ENCODE measurements at regions not wholly inside any gene's neighbourhood (a gene's known extent, or its start where the extent isn't known, plus 50 kb on each side); places are given as distances from the start of the nearest gene placed in this dataset.

DNA sequence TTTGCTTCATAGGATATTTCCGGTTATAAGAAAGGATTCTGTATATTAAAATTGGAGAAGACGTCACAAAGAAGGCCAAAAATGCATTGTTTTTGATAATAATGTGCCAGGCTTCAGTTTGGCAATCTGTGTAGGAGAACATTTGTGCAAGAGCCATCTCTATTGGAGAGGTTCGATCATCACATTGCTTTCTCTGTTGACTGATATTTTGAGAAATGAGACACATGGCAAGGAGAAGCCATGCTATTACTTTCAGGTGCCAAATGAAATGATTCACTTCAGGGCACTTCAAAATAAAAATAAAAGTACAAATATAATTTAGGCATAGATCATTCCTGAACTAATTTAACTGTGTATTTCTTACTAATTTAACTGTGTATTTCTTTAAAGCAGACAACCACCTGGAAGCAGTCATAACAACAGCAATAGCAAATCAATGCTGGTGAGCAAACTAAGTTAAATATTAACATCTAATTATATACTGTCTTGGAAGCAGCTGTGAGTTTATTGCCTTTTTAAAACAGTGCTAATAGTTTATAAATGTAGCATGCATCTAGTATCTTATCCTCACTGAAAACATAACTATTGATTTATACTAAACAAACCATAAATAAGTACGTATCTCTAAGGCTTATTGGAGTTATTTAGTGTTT is 50.2 kb upstream of the CHST9 start:
- POLR2A ChIA-PET (ENCODE audit: unreplicated experiment): no interaction called here

More for the DNA sequence above, 50.2 kb upstream of the CHST9 start:
- H4K8ac ChIP-seq (ENCODE audit: low read depth in 2 of 2, low read length in 2 of 2): no peak overlapping the region
- DNase-seq: no peak
- no peak overlapping the region for H3K9ac ChIP-seq (ENCODE audit: low read depth, low read length)
- H4K20me1 ChIP-seq (ENCODE audit: insufficient read depth, low read length): no peaks in the 10 kb centered on the region
- no peak overlapping the region for H2AK9ac ChIP-seq (replicated peaks; ENCODE audit: low read depth, low read length, poor library complexity)
- no peak overlapping the region for H2BK120ac ChIP-seq (ENCODE audit: low read depth, low read length)
- H2AFZ ChIP-seq (replicated peaks; ENCODE audit: low read length, poor library complexity): no peak overlapping the region
- intact Hi-C loops (cut with micrococcal nuclease): no loop called here
- in situ Hi-C loops (cut with MboI; ENCODE audit: low sequenced_read_pairs): no loop called here
- no peak overlapping the region for H3K4me3 ChIP-seq (ENCODE audit: insufficient read depth, low read depth, low read length)
- H3K79me1 ChIP-seq (ENCODE audit: low read depth in 1 of 2, low read length in 2 of 2): no peaks in the 10 kb centered on the region
- H2BK20ac ChIP-seq (ENCODE audit: low read depth, low read length): no peak overlapping the region
- BruUV-seq (replicated peaks): no TSS peak
- 10% methylated on average over 2 of the region's 4 CpGs; no CpG with 5 or more reads in 1 of the 2 experiments for whole genome bisulfite sequencing, 2 experiments (ENCODE audit: extremely low coverage in 2 of 2, insufficient read length in 1 of 2)
- H3K27ac ChIP-seq (ENCODE audit: insufficient read depth, low read length): no peak overlapping the region
- H3K56ac ChIP-seq (ENCODE audit: extremely low read depth, insufficient read depth, low read length): no peak overlapping the region
- H3K4me2 ChIP-seq (ENCODE audit: low read depth, low read length): no peak overlapping the region
- H3K14ac ChIP-seq (replicated peaks; ENCODE audit: low read depth, low read length): no peak overlapping the region
- no peak overlapping the region for H2BK5ac ChIP-seq (ENCODE audit: low read depth, low read length, poor library complexity, severe bottlenecking)
- no peak overlapping the region for H4K5ac ChIP-seq (ENCODE audit: low read depth, low read length)
- no peak overlapping the region for H2AK5ac ChIP-seq (ENCODE audit: low read depth, low read length)
- no peaks in the 10 kb centered on the region for H3K27me3 ChIP-seq (ENCODE audit: control insufficient read depth, insufficient read depth, low read length)
- no peak overlapping the region for H3K4ac ChIP-seq (ENCODE audit: low read depth, low read length)
- no peak overlapping the region for H3K23ac ChIP-seq (ENCODE audit: low read depth, low read length)
- no peaks in the 10 kb centered on the region for H3K9me1 ChIP-seq (ENCODE audit: insufficient read depth, low read length)
- H3K18ac ChIP-seq (ENCODE audit: low read depth, low read length): no peak overlapping the region
- H4K91ac ChIP-seq (ENCODE audit: insufficient read depth, low read depth, low read length): no peak overlapping the region
- no peak overlapping the region for H2BK15ac ChIP-seq (ENCODE audit: low read depth, low read length)
- dilution Hi-C loops (cut with HindIII; ENCODE audit: low sequenced_read_pairs, unreplicated experiment): no loop called here
- CTCF ChIA-PET: no interaction called here
- H3K9me3 ChIP-seq (ENCODE audit: control insufficient read depth, insufficient read depth, low read length): peaks cover 2% of the 10 kb centered on the region; the same call in 1 of the 2 replicates
- no peaks in the 10 kb centered on the region for H3K4me1 ChIP-seq (ENCODE audit: control insufficient read depth, insufficient read depth, low read length)
- TF ChIP-seq CEBPB (IDR thresholded peaks at IDR 0.05; ENCODE audit: low read depth, low read length) (no peak), NFE2L2 (IDR thresholded peaks at IDR 0.05; ENCODE audit: low read depth, low read length) (no peak), SMC3 (IDR thresholded peaks at IDR 0.05; ENCODE audit: low read depth, low read length) (no peak), MXI1 (IDR thresholded peaks at IDR 0.05; ENCODE audit: borderline replicate concordance, low read depth, low read length) (no peak), BHLHE40 (IDR thresholded peaks at IDR 0.05; ENCODE audit: low read depth, low read length) (no peak), CHD1 (IDR thresholded peaks at IDR 0.05; ENCODE audit: low read depth, low read length) (no peak), POLR2A (IDR thresholded peaks at IDR 0.05; ENCODE audit: low read depth, low read length) (no peak), RFX5 (IDR thresholded peaks at IDR 0.05; ENCODE audit: low read depth, low read length) (no peak), RCOR1 (IDR thresholded peaks at IDR 0.05; ENCODE audit: insufficient replicate concordance, low read length) (no peak), MAZ (IDR thresholded peaks at IDR 0.05; ENCODE audit: borderline replicate concordance, low read depth, low read length) (no peak), FOS (IDR thresholded peaks at IDR 0.05; ENCODE audit: low read depth, low read length) (no peak), MAFK (IDR thresholded peaks at IDR 0.05; ENCODE audit: low read depth, low read length) (no peak), RAD21 (IDR thresholded peaks at IDR 0.05; ENCODE audit: low read length) (no peak)
- TF ChIP-seq, protein P1, sequence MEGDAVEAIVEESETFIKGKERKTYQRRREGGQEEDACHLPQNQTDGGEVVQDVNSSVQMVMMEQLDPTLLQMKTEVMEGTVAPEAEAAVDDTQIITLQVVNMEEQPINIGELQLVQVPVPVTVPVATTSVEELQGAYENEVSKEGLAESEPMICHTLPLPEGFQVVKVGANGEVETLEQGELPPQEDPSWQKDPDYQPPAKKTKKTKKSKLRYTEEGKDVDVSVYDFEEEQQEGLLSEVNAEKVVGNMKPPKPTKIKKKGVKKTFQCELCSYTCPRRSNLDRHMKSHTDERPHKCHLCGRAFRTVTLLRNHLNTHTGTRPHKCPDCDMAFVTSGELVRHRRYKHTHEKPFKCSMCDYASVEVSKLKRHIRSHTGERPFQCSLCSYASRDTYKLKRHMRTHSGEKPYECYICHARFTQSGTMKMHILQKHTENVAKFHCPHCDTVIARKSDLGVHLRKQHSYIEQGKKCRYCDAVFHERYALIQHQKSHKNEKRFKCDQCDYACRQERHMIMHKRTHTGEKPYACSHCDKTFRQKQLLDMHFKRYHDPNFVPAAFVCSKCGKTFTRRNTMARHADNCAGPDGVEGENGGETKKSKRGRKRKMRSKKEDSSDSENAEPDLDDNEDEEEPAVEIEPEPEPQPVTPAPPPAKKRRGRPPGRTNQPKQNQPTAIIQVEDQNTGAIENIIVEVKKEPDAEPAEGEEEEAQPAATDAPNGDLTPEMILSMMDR (conservative IDR thresholded peaks at IDR 0.05; ENCODE audit: low read depth, low read length): no peak
- TF ChIP-seq, protein P2, sequence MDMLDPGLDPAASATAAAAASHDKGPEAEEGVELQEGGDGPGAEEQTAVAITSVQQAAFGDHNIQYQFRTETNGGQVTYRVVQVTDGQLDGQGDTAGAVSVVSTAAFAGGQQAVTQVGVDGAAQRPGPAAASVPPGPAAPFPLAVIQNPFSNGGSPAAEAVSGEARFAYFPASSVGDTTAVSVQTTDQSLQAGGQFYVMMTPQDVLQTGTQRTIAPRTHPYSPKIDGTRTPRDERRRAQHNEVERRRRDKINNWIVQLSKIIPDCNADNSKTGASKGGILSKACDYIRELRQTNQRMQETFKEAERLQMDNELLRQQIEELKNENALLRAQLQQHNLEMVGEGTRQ (IDR thresholded peaks at IDR 0.05; ENCODE audit: low read depth, low read length): no peak
- TF ChIP-seq, protein P3, sequence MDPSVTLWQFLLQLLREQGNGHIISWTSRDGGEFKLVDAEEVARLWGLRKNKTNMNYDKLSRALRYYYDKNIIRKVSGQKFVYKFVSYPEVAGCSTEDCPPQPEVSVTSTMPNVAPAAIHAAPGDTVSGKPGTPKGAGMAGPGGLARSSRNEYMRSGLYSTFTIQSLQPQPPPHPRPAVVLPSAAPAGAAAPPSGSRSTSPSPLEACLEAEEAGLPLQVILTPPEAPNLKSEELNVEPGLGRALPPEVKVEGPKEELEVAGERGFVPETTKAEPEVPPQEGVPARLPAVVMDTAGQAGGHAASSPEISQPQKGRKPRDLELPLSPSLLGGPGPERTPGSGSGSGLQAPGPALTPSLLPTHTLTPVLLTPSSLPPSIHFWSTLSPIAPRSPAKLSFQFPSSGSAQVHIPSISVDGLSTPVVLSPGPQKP (IDR thresholded peaks at IDR 0.05; ENCODE audit: borderline replicate concordance, low read depth, low read length): no peak
- H3K36me3 ChIP-seq (ENCODE audit: control insufficient read depth, insufficient read depth, low read length): no peaks in the 10 kb centered on the region
- ATAC-seq (ENCODE audit: low read depth): no peak
